ENCODE measurements at regions not wholly inside any gene's neighbourhood (a gene's known extent, or its start where the extent isn't known, plus 50 kb on each side); places are given as distances from the start of the nearest gene placed in this dataset.

DNA sequence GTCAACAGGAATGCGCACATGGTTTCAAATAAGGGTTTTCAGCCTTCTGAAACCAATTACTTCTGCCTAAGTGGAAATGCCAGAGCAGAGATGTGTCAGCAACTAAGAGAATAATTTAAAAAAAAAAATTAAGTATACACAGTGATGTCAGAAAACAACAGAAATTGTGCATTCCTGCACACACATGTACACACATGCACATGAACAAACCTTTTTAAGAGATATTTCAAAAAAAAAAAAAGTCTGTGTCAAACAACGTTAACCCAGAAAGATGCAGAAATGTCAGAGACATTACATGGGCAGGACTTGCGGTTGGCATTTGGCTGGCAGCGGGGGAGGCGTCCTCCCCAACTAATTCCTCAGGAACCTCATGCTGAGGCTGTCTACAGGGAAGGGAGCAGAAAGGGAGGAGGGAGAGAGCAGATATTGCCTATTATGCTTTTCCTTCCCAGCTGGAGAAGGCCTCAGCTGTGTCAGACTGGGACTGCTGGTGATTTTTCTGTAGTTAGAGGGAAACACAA, 536.9 kb upstream of the WWC1 start:
- H3K9me1 ChIP-seq (replicated peaks; ENCODE audit: control insufficient read depth, extremely low read depth, insufficient read depth, low read length): no peaks in the 10 kb centered on the region
- no peak overlapping the region for H2AFZ ChIP-seq (ENCODE audit: low read depth, low read length)
- DNase-seq (ENCODE audit: low read depth, low spot score) (no peak), FAIRE-seq (no peak)
- peaks cover 1% of the 10 kb centered on the region for H3K9me3 ChIP-seq (replicated peaks; ENCODE audit: control insufficient read depth, insufficient read depth, low read length)
- H3K27ac ChIP-seq (ENCODE audit: insufficient read depth, low read depth, low read length): no peak overlapping the region
- no peak overlapping the region for H3K4me2 ChIP-seq (ENCODE audit: insufficient read depth, low read length)
- no peak overlapping the region for H3K9ac ChIP-seq (replicated peaks; ENCODE audit: extremely low read depth, insufficient read depth, low read length)
- H3K4me1 ChIP-seq (ENCODE audit: control insufficient read depth, extremely low read depth, insufficient read depth, low read length): no peaks in the 10 kb centered on the region
- no peaks in the 10 kb centered on the region for H3K79me2 ChIP-seq (ENCODE audit: control insufficient read depth, insufficient read depth, low read length)
- H4K20me1 ChIP-seq (replicated peaks; ENCODE audit: control insufficient read depth, extremely low read depth, insufficient read depth, low read length): no peaks in the 10 kb centered on the region
- no TSS peak for BruUV-seq (replicated peaks)
- dilution Hi-C loops (cut with MboI; ENCODE audit: extremely low pct_ligation_motif_present, low sequenced_read_pairs) (no loop called here), intact Hi-C loops (cut with micrococcal nuclease) (no loop called here)
- H3K4me3 ChIP-seq (replicated peaks in 1 of 3; ENCODE audit: insufficient read depth in 1 of 3, low read depth in 1 of 3, low read length in 3 of 3): no peak overlapping the region
- POLR2A ChIA-PET: no interaction called here
- no peaks in the 10 kb centered on the region for H3K27me3 ChIP-seq (ENCODE audit: control insufficient read depth in 2 of 2, insufficient read depth in 2 of 2, low read length in 2 of 2)
- no peaks in the 10 kb centered on the region for H3K36me3 ChIP-seq (ENCODE audit: control insufficient read depth in 2 of 2, extremely low read depth in 1 of 2, insufficient read depth in 2 of 2, low read length in 2 of 2)
- CTCF ChIA-PET: no interaction called here
- TF ChIP-seq EZH2 (IDR thresholded peaks at IDR 0.05; ENCODE audit: borderline replicate concordance, low read depth, low read length, severe bottlenecking) (no peak), MYC (IDR thresholded peaks at IDR 0.05; ENCODE audit: low read depth, low read length) (no peak), FOS (IDR thresholded peaks at IDR 0.05; ENCODE audit: borderline replicate concordance, insufficient read depth, low read length) (no peak), POLR2A (IDR thresholded peaks at IDR 0.05; ENCODE audit: low read depth, low read length) (no peak), POLR2AphosphoS5 (IDR thresholded peaks at IDR 0.05; ENCODE audit: insufficient read depth, low read depth, low read length) (no peak), JUN (IDR thresholded peaks at IDR 0.05; ENCODE audit: borderline replicate concordance, insufficient read depth, insufficient read length, low read depth) (no peak), GATA2 (IDR thresholded peaks at IDR 0.05; ENCODE audit: insufficient read depth, insufficient read length, low read depth, low read length) (no peak)
- TF ChIP-seq, protein P1, sequence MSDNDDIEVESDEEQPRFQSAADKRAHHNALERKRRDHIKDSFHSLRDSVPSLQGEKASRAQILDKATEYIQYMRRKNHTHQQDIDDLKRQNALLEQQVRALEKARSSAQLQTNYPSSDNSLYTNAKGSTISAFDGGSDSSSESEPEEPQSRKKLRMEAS (IDR thresholded peaks at IDR 0.05; ENCODE audit: insufficient read depth, insufficient read length): no peak
- TF ChIP-seq, protein P2, sequence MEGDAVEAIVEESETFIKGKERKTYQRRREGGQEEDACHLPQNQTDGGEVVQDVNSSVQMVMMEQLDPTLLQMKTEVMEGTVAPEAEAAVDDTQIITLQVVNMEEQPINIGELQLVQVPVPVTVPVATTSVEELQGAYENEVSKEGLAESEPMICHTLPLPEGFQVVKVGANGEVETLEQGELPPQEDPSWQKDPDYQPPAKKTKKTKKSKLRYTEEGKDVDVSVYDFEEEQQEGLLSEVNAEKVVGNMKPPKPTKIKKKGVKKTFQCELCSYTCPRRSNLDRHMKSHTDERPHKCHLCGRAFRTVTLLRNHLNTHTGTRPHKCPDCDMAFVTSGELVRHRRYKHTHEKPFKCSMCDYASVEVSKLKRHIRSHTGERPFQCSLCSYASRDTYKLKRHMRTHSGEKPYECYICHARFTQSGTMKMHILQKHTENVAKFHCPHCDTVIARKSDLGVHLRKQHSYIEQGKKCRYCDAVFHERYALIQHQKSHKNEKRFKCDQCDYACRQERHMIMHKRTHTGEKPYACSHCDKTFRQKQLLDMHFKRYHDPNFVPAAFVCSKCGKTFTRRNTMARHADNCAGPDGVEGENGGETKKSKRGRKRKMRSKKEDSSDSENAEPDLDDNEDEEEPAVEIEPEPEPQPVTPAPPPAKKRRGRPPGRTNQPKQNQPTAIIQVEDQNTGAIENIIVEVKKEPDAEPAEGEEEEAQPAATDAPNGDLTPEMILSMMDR (IDR thresholded peaks at IDR 0.05; ENCODE audit: extremely low read depth in 1 of 2, insufficient read depth in 1 of 2, low read depth in 1 of 2, low read length in 2 of 2): no peak

All from endothelial cell of umbilical vein (primary cell).